COLO829 (cell line): ENCODE measurements at regions not wholly inside any gene's neighbourhood (a gene's known extent, or its start where the extent isn't known, plus 50 kb on each side); places are given as distances from the start of the nearest gene placed in this dataset.
A peak's percentile ranks its signal among the peaks of the same experiment; 100 is the strongest.

Source experiments
- DNase-seq: peaks from one replicate; pipeline ENCODE4 v3.0.0; 2012; ENCODE audit warnings: low spot score

GRCh38 chr2:37544591-37545031, 126.8 kb downstream of the CDC42EP3 start:
- DNase-seq: no peak

- DNase-seq: no peak
Observed at GRCh38 chr2:37549598-37549997, 121.8 kb downstream of the CDC42EP3 start.

- DNase-seq: no peak
Observed at GRCh38 chr2:37550190-37550589, 121.3 kb downstream of the CDC42EP3 start.

- DNase-seq: no peak
Observed at GRCh38 chr2:37551783-37552182, 119.7 kb downstream of the CDC42EP3 start.

- no peak for DNase-seq
Observed at GRCh38 chr2:37552339-37552738, 119.1 kb downstream of the CDC42EP3 start.

- no peak for DNase-seq
Observed at GRCh38 chr2:37553411-37554154, 117.9 kb downstream of the CDC42EP3 start.

- no peak for DNase-seq
Observed at GRCh38 chr2:37554155-37554510, 117.3 kb downstream of the CDC42EP3 start.

GRCh38 chr2:37554687-37555086, 116.8 kb downstream of the CDC42EP3 start:
- no peak for DNase-seq

- no peak for DNase-seq
Observed at GRCh38 chr2:37555457-37555856, 116.0 kb downstream of the CDC42EP3 start.

- DNase-seq: no peak
Observed at GRCh38 chr2:37556256-37556655, 115.2 kb downstream of the CDC42EP3 start.

- DNase-seq: no peak
Observed at GRCh38 chr2:37558623-37559022, 112.8 kb downstream of the CDC42EP3 start.

GRCh38 chr2:37560241-37560848, 111.1 kb downstream of the CDC42EP3 start:
- no peak for DNase-seq

- DNase-seq: no peak
Observed at GRCh38 chr2:37560863-37561614, 110.4 kb downstream of the CDC42EP3 start.

- DNase-seq: peak; percentile 89
Observed at GRCh38 chr2:37561615-37562569, 109.5 kb downstream of the CDC42EP3 start.

GRCh38 chr2:37563375-37564015, 107.9 kb downstream of the CDC42EP3 start:
- DNase-seq: no peak

GRCh38 chr2:37564356-37564755, 107.1 kb downstream of the CDC42EP3 start:
- no peak for DNase-seq

GRCh38 chr2:37566517-37566981, 104.9 kb downstream of the CDC42EP3 start:
- DNase-seq: peak; percentile 59

GRCh38 chr2:37568565-37568964, 102.9 kb downstream of the CDC42EP3 start:
- no peak for DNase-seq

- DNase-seq: no peak
Observed at GRCh38 chr2:37569131-37569823, 102.2 kb downstream of the CDC42EP3 start.

- DNase-seq: peak; percentile 72
Observed at GRCh38 chr2:37569986-37570679, 101.3 kb downstream of the CDC42EP3 start.
